MCF 10A (cell line): ENCODE measurements at regions not wholly inside any gene's neighbourhood (a gene's known extent, or its start where the extent isn't known, plus 50 kb on each side); places are given as distances from the start of the nearest gene placed in this dataset.

Experiments
- BruUV-seq: library from RNA; stranded (reverse); fragments of 400-500 nt; replicated peaks from 2 replicates; lab custom pipeline; 2021; lab: Mats Ljungman, UMichigan
- CTCF ChIA-PET: fragments of 300-600 bp; sonication (Branson Sonifier 250); formaldehyde crosslinking; extraction: SDS; loops from one replicate; lab custom pipeline; 2021; ENCODE audit warnings: antibody characterized with exemption, inconsistent platforms; lab: Yijun Ruan, JAX
- POLR2A ChIA-PET: fragments of 300-600, 350-650 bp; sonication (Branson Sonifier 250); formaldehyde crosslinking; extraction: SDS; loops from one replicate; lab custom pipeline; 2020; ENCODE audit warnings: antibody characterized with exemption, inconsistent platforms; lab: Yijun Ruan, JAX
- DNase-seq: peaks from one replicate; pipeline ENCODE4 v3.0.0-alpha.2; 2018; ENCODE audit not compliant: unreplicated experiment
- H3K27ac Mint-ChIP-seq: one replicate; pipeline ENCODE4 v1.8.0; 2022; ENCODE audit warnings: mild to moderate bottlenecking, low read depth, mixed read lengths; ENCODE audit not compliant: unreplicated experiment
- H3K27me3 Mint-ChIP-seq: one replicate; pipeline ENCODE4 v1.8.0; 2022; ENCODE audit warnings: mixed read lengths; ENCODE audit not compliant: insufficient read depth, unreplicated experiment
- H3K36me3 Mint-ChIP-seq: one replicate; pipeline ENCODE4 v1.8.0; 2022; ENCODE audit warnings: mild to moderate bottlenecking, moderate library complexity, mixed read lengths; ENCODE audit not compliant: insufficient read depth, unreplicated experiment
- H3K4me1 Mint-ChIP-seq: one replicate; pipeline ENCODE4 v1.8.0; 2022; ENCODE audit warnings: mixed read lengths; ENCODE audit not compliant: insufficient read depth, unreplicated experiment
- H3K4me3 Mint-ChIP-seq: one replicate; pipeline ENCODE4 v1.8.0; 2022; ENCODE audit warnings: mild to moderate bottlenecking, moderate library complexity, mixed read lengths; ENCODE audit not compliant: unreplicated experiment
- H3K9me3 Mint-ChIP-seq: one replicate; pipeline ENCODE4 v1.8.0; 2022; ENCODE audit warnings: mixed read lengths; ENCODE audit not compliant: unreplicated experiment
- intact Hi-C: fragments of 100-400 bp; cut with micrococcal nuclease; formaldehyde crosslinking; loops from 2 replicates; pipeline ENCODE4 v1.14.1; 2022
- TF ChIP-seq, protein P1 (sequence below): fragments of 200-600 bp; IDR thresholded peaks from one replicate; pipeline ENCODE4 v1.8.0; 2022; ENCODE audit warnings: antibody characterized with exemption, mild to moderate bottlenecking; ENCODE audit not compliant: unreplicated experiment

DNA sequence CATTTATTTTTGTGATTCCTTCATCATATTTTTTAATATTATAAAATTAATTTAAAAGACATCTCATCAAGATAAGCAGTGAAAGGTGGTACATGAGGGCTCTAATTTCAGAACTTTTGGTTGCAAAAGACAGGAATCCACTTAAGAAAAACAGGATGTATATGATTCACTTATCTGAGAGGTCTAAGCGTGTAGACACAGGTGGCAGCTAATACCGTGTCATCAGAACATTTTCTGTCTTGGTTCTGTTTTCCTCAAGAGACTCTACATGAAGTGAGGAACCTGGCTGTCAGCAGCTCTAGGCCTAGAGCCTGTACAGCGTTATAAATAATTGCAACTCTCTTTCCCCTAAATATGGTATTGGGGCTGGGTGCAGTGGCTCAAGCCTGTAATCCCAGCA lies 433.7 kb upstream of the NAALADL2 start:
- Mint-ChIP-seq H3K4me1 (no peaks in the 10 kb centered on the region), H3K9me3 (no peaks in the 10 kb centered on the region), H3K27me3 (no peaks in the 10 kb centered on the region), H3K36me3 (no peaks in the 10 kb centered on the region), H3K4me3 (no peak overlapping the region), H3K27ac (no peak overlapping the region)
- no peak for DNase-seq
- TF ChIP-seq, protein P1, sequence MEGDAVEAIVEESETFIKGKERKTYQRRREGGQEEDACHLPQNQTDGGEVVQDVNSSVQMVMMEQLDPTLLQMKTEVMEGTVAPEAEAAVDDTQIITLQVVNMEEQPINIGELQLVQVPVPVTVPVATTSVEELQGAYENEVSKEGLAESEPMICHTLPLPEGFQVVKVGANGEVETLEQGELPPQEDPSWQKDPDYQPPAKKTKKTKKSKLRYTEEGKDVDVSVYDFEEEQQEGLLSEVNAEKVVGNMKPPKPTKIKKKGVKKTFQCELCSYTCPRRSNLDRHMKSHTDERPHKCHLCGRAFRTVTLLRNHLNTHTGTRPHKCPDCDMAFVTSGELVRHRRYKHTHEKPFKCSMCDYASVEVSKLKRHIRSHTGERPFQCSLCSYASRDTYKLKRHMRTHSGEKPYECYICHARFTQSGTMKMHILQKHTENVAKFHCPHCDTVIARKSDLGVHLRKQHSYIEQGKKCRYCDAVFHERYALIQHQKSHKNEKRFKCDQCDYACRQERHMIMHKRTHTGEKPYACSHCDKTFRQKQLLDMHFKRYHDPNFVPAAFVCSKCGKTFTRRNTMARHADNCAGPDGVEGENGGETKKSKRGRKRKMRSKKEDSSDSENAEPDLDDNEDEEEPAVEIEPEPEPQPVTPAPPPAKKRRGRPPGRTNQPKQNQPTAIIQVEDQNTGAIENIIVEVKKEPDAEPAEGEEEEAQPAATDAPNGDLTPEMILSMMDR, result no peak
- CTCF ChIA-PET, result no interaction called here
- intact Hi-C loops, result no loop called here
- POLR2A ChIA-PET, result no interaction called here
- no TSS peak for BruUV-seq

DNA sequence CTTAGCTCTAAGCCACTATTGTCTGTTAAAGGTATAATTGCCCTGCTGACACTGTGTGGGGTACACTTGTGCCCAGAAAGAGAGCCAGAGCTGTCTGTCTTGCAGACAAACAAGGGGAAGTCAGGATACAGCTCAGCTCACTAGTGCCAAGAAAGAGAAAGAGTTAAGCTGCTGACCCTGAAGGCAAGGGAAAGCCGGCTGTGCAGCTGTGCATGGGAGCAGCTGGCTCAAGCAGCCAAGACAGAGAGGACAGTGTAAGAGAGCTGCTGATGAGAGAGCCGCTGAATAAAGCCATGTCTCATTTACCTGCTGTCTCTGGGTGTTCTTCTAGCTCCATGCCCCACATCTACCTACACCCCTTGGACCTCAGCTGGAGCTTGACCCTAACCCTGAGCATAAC lies 428.1 kb upstream of the NAALADL2 start:
- no peak for DNase-seq
- Mint-ChIP-seq H3K4me3 (no peak overlapping the region), H3K4me1 (peaks cover 4% of the 10 kb centered on the region), H3K9me3 (no peaks in the 10 kb centered on the region), H3K36me3 (no peaks in the 10 kb centered on the region), H3K27ac (no peak overlapping the region), H3K27me3 (no peaks in the 10 kb centered on the region)
- intact Hi-C loops, result no loop called here
- BruUV-seq, result no TSS peak
- TF ChIP-seq, protein P1, result no peak
- ChIA-PET CTCF (interaction anchor here (1.6 to 2.1 kb wide), 2 partner anchors 10 to 75 kb away, joined by 6 to 9 read pairs; no protein-coding TSS in a partner anchor), POLR2A (interaction anchor here (0.6 to 2.2 kb wide), 2 partner anchors 10 to 1682 kb away, joined by 3 to 26 read pairs; no protein-coding TSS in a partner anchor)

DNA sequence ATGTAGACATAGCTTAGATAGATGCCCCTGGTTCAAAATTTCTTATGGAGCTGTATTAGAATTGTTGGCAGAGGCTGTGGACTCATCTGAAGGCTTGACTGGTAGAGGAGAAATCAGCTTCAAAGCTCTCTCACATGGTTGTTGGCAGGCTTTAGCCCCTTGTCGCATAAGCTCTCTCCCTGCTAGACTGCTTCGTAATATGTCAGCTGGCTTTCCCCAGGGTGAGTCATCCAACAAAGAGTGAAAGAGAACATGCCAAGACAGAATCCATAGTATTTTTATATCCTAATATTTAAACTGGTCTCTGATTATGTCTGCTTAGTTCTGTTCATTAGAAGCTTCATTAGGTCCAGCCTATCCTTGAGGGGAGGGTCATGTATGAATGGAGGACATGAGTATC lies 427.4 kb upstream of the NAALADL2 start:
- H3K4me3 Mint-ChIP-seq, result no peak overlapping the region
- H3K36me3 Mint-ChIP-seq, result no peaks in the 10 kb centered on the region
- DNase-seq, result peak; percentile 68
- peak overlapping the region; percentile 51 for H3K27ac Mint-ChIP-seq
- intact Hi-C loops, result no loop called here
- TF ChIP-seq, protein P1, result no peak
- no peaks in the 10 kb centered on the region for H3K27me3 Mint-ChIP-seq
- BruUV-seq, result no TSS peak
- ChIA-PET POLR2A (interaction anchor here (0.6 to 2.2 kb wide), 2 partner anchors 9 to 1683 kb away, joined by 3 to 26 read pairs; no protein-coding TSS in a partner anchor), CTCF (interaction anchor here (0.9 to 2.1 kb wide), 3 partner anchors 9 to 76 kb away, joined by 3 to 9 read pairs (median 6); no protein-coding TSS in a partner anchor)
- H3K4me1 Mint-ChIP-seq, result peaks cover 4% of the 10 kb centered on the region
- H3K9me3 Mint-ChIP-seq, result no peaks in the 10 kb centered on the region

DNA sequence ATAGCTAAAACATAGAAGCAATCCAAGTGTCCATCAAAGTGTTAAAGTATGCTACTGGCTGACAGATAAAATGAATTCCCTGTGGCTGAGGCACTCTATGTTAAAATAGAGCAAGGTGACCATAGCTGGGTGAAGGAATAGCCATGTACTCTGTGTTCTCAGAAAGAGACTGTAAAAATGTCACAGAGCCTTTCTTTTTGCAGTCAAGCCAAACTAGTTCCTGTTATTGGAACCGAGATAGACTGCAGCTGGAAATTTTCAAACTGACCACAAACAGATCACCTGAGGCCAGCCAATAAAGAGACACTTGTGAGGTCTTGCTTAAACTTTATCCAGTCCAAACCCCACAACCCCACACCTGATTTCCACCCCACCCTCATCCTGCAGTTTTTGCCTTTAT lies 422.8 kb upstream of the NAALADL2 start:
- no peak for DNase-seq

More for the DNA sequence above, 422.8 kb upstream of the NAALADL2 start:
- intact Hi-C loops, result no loop called here
- ChIA-PET POLR2A (no interaction called here), CTCF (no interaction called here)
- no peaks in the 10 kb centered on the region for H3K27me3 Mint-ChIP-seq
- BruUV-seq, result no TSS peak
- H3K4me1 Mint-ChIP-seq, result peaks cover 14% of the 10 kb centered on the region
- no peak overlapping the region for H3K27ac Mint-ChIP-seq
- no peaks in the 10 kb centered on the region for H3K36me3 Mint-ChIP-seq
- TF ChIP-seq, protein P1, result no peak
- H3K9me3 Mint-ChIP-seq, result no peaks in the 10 kb centered on the region
- no peak overlapping the region for H3K4me3 Mint-ChIP-seq
